Upper lobe of left lung (tissue), 6 donors: ENCODE measurements at regions not wholly inside any gene's neighbourhood (a gene's known extent, or its start where the extent isn't known, plus 50 kb on each side); places are given as distances from the start of the nearest gene placed in this dataset.
"Not testable (repeated sequence)": the region's sequence is repeated elsewhere in the genome, so short reads cannot be mapped to it uniquely, and the experiment has no call there.

Experiments used
- ATAC-seq, 2 donors: fragments of 200-7000 bp; cut with Tn5 transposase; one replicate each; pipeline ENCODE4 v1.9.1; 2022; ENCODE audit warnings: mild to moderate bottlenecking in 2 of 2, moderate library complexity in 2 of 2; ENCODE audit not compliant: low FRiP score in 2 of 2
- DNase-seq, 2 donors: peaks; one replicate each; pipeline ENCODE4 v3.0.0-alpha.2; 2019 to 2020
- H3K27ac ChIP-seq, 4 donors: fragments of 200-600 bp; sonication (generic); one replicate each; pipeline ENCODE4 v1.5.1; 2016 to 2019
- H3K27me3 ChIP-seq, 4 donors: fragments of 200-600 bp; sonication (generic); one replicate each; pipeline ENCODE4 v1.5.1; 2017 to 2019
- H3K36me3 ChIP-seq, 4 donors: fragments of 200-600 bp; sonication (generic); one replicate each; pipeline ENCODE4 v1.5.1; 2016 to 2019
- H3K4me1 ChIP-seq, 4 donors: fragments of 200-600 bp; sonication (generic); one replicate each; pipeline ENCODE4 v1.5.1; 2018 to 2019
- H3K4me3 ChIP-seq, 4 donors: fragments of 200-600 bp; sonication (generic); one replicate each; pipeline ENCODE4 v1.5.1; 2017 to 2019; ENCODE audit warnings: mild to moderate bottlenecking in 2 of 4, moderate library complexity in 1 of 4
- H3K9me3 ChIP-seq, 4 donors: fragments of 200-600 bp; sonication (generic); one replicate each; pipeline ENCODE4 v1.5.1; 2018 to 2019
- CTCF ChIP-seq, 6 experiments: fragments of 450-650 bp in 4 of 6; fragments of 200-600 bp in 2 of 6; sonication (generic) in 2 of 6; IDR thresholded peaks; one replicate each; pipeline ENCODE4 v1.5.1; 2016 to 2019; ENCODE audit warnings: antibody characterized with exemption in 6 of 6
- EP300 ChIP-seq, 4 donors: sonication (generic); formaldehyde crosslinking; IDR thresholded peaks; one replicate each; pipeline ENCODE4 v1.5.1; 2017; ENCODE audit warnings: antibody characterized with exemption in 4 of 4, control low read depth in 2 of 4
- POLR2A ChIP-seq, 4 donors: fragments of 450-650 bp; IDR thresholded peaks; one replicate each; pipeline ENCODE4 v1.5.1; 2016 to 2017; ENCODE audit warnings: antibody characterized with exemption in 4 of 4, mild to moderate bottlenecking in 2 of 4
- POLR2AphosphoS5 ChIP-seq, 2 donors: sonication (generic); formaldehyde crosslinking; IDR thresholded peaks; one replicate each; pipeline ENCODE4 v1.5.1; 2017; ENCODE audit warnings: antibody characterized with exemption in 2 of 2
- WGBS, 2 donors: methylation state at CpG; one replicate each; pipeline ENCODE4 v1.1.5; 2017 to 2018; 5-methylcytosine and 5-hydroxymethylcytosine counted together
- donor health status: DM: no; HTN: no; CAD: no; lungs with moderate emphysema.
- donor health status: DM: no; HTN: yes; CAD: no; lungs with severe emphysema.

- Histone ChIP-seq H3K9me3 (no peaks in the 10 kb centered on the region), H3K36me3 (no peaks in the 10 kb centered on the region), H3K27me3 (no peaks in the 10 kb centered on the region), H3K4me3 (no peak overlapping the region), H3K27ac (no peak overlapping the region), H3K4me1 (no peaks in the 10 kb centered on the region)
- no peak for TF ChIP-seq EP300 (IDR thresholded peaks at IDR 0.05)
- TF ChIP-seq POLR2AphosphoS5 (IDR thresholded peaks at IDR 0.05), result no peak
- TF ChIP-seq CTCF (IDR thresholded peaks at IDR 0.05), result no peak
- TF ChIP-seq POLR2A (IDR thresholded peaks at IDR 0.05), result no peak
- ATAC-seq (no peak), DNase-seq (no peak)
- WGBS, 2 donors, result 57 to 84% methylated on average over 4 of the region's 4 CpGs
Observed at GRCh38 chr2:16096962-16097361, 156.6 kb downstream of the MYCN start.

- not testable (repeated sequence) for H3K27me3 ChIP-seq, H3K27ac ChIP-seq, H3K4me3 ChIP-seq, ATAC-seq, H3K36me3 ChIP-seq, H3K9me3 ChIP-seq, H3K4me1 ChIP-seq, DNase-seq
- 0 to 92% methylated on average over 1 of the region's 1 CpG for WGBS, 2 donors
Observed at GRCh38 chr2:16095483-16095882, 155.1 kb downstream of the MYCN start.

- DNase-seq, result no peak
- Histone ChIP-seq H3K9me3 (no peaks in the 10 kb centered on the region), H3K27ac (no peak overlapping the region), H3K36me3 (no peaks in the 10 kb centered on the region), H3K27me3 (no peaks in the 10 kb centered on the region), H3K4me1 (no peaks in the 10 kb centered on the region), H3K4me3 (no peak overlapping the region)
- no peak for TF ChIP-seq CTCF (IDR thresholded peaks at IDR 0.05)
- no peak for TF ChIP-seq EP300 (IDR thresholded peaks at IDR 0.05)
- no peak for TF ChIP-seq POLR2A (IDR thresholded peaks at IDR 0.05)
- TF ChIP-seq POLR2AphosphoS5 (IDR thresholded peaks at IDR 0.05), result no peak
- 86 to 87% methylated on average over 6 of the region's 6 CpGs for WGBS, 2 donors
- no peak for ATAC-seq
Observed at GRCh38 chr2:16094811-16095210, 154.5 kb downstream of the MYCN start.

GRCh38 chr2:16093639-16094529 lies 153.5 kb downstream of the MYCN start:
- 55 to 57% methylated on average over 5 to 16 of the region's 17 CpGs for WGBS, 2 donors
- peak in 1 of 2 donors; percentile 64 for DNase-seq
- no peak for ATAC-seq
- H3K4me1 ChIP-seq, result no peaks in the 10 kb centered on the region
- H3K27ac ChIP-seq, result no peak overlapping the region
- H3K4me3 ChIP-seq, result no peak overlapping the region
- no peaks in the 10 kb centered on the region for H3K9me3 ChIP-seq
- H3K27me3 ChIP-seq, result no peaks in the 10 kb centered on the region
- no peaks in the 10 kb centered on the region for H3K36me3 ChIP-seq
- TF ChIP-seq POLR2A (IDR thresholded peaks at IDR 0.05) (no peak), POLR2AphosphoS5 (IDR thresholded peaks at IDR 0.05) (no peak), EP300 (IDR thresholded peaks at IDR 0.05) (no peak)

- H3K36me3 ChIP-seq, result no peaks in the 10 kb centered on the region
- H3K27me3 ChIP-seq, result no peaks in the 10 kb centered on the region
- ATAC-seq (no peak), DNase-seq (no peak)
- H3K4me3 ChIP-seq, result no peak overlapping the region
- H3K27ac ChIP-seq, result no peak overlapping the region
- 92% methylated on average over 13 of the region's 13 CpGs for WGBS, 2 donors
- H3K9me3 ChIP-seq, result no peaks in the 10 kb centered on the region
- TF ChIP-seq POLR2AphosphoS5 (IDR thresholded peaks at IDR 0.05) (no peak), POLR2A (IDR thresholded peaks at IDR 0.05) (no peak), EP300 (IDR thresholded peaks at IDR 0.05) (no peak), CTCF (IDR thresholded peaks at IDR 0.05) (no peak)
- H3K4me1 ChIP-seq, result no peaks in the 10 kb centered on the region
Observed at GRCh38 chr2:16092861-16093638, 152.7 kb downstream of the MYCN start.
